Cerebellar cortex (tissue), 1 donor: ENCODE measurements at regions not wholly inside any gene's neighbourhood (a gene's known extent, or its start where the extent isn't known, plus 50 kb on each side); places are given as distances from the start of the nearest gene placed in this dataset.

Experiments used
- DNase-seq: peaks from one replicate; pipeline ENCODE4 v3.0.0-alpha.2; 2015; ENCODE audit warnings: low spot score

GRCh38 chr9:3161912-3162311 is 318.0 kb upstream of the PUM3 start:
- no peak for DNase-seq

GRCh38 chr9:3157011-3157410 is 313.1 kb upstream of the PUM3 start:
- DNase-seq, result no peak

GRCh38 chr9:3151672-3152576 is 308.0 kb upstream of the PUM3 start:
- DNase-seq, result no peak

GRCh38 chr9:3150074-3150473 is 306.2 kb upstream of the PUM3 start:
- DNase-seq, result no peak

- peak; percentile 69 for DNase-seq
Observed at GRCh38 chr9:3138231-3139229, 294.6 kb upstream of the PUM3 start.

GRCh38 chr9:3137347-3137695 is 293.4 kb upstream of the PUM3 start:
- DNase-seq, result no peak

GRCh38 chr9:3136686-3137346 is 292.9 kb upstream of the PUM3 start:
- DNase-seq, result no peak

GRCh38 chr9:3136230-3136629 is 292.3 kb upstream of the PUM3 start:
- no peak for DNase-seq

GRCh38 chr9:3127564-3127963 is 283.7 kb upstream of the PUM3 start:
- DNase-seq, result no peak

GRCh38 chr9:3125602-3126405 is 281.9 kb upstream of the PUM3 start:
- DNase-seq, result peak; percentile 34

- no peak for DNase-seq
Observed at GRCh38 chr9:3124001-3124400, 280.1 kb upstream of the PUM3 start.

GRCh38 chr9:3118081-3118480 is 274.2 kb upstream of the PUM3 start:
- DNase-seq, result no peak

- peak; percentile 91 for DNase-seq
Observed at GRCh38 chr9:3099646-3100045, 255.8 kb upstream of the PUM3 start.

GRCh38 chr9:3088219-3088618 is 244.3 kb upstream of the PUM3 start:
- DNase-seq, result no peak

GRCh38 chr9:3087697-3088096 is 243.8 kb upstream of the PUM3 start:
- no peak for DNase-seq

GRCh38 chr9:3080951-3081350 is 237.1 kb upstream of the PUM3 start:
- no peak for DNase-seq

- DNase-seq, result no peak
Observed at GRCh38 chr9:3074247-3074646, 230.4 kb upstream of the PUM3 start.

- DNase-seq, result no peak
Observed at GRCh38 chr9:3066591-3066990, 222.7 kb upstream of the PUM3 start.

- DNase-seq, result no peak
Observed at GRCh38 chr9:3059781-3060468, 216.0 kb upstream of the PUM3 start.

GRCh38 chr9:3058409-3058808 is 214.5 kb upstream of the PUM3 start:
- DNase-seq, result no peak
